Left lung (tissue), 4 donors: ENCODE measurements at regions not wholly inside any gene's neighbourhood (a gene's known extent, or its start where the extent isn't known, plus 50 kb on each side); places are given as distances from the start of the nearest gene placed in this dataset.

Experiments
- ATAC-seq: fragments of 200-7000 bp; cut with Tn5 transposase; one replicate; pipeline ENCODE4 v1.9.1; 2020; ENCODE audit warnings: moderate library complexity
- DNase-seq, 4 donors: peaks; one replicate each; pipeline ENCODE4 v3.0.0-alpha.2; 2013 to 2020
- H3K27ac ChIP-seq, 2 donors: fragments of 200-600 bp; sonication (generic) in 1 of 2; one replicate each; pipeline versions ENCODE4 v1.5.0 to v1.8.0; 2020 to 2021
- H3K27me3 ChIP-seq, 2 donors: fragments of 200-600 bp; sonication (generic) in 1 of 2; one replicate each; pipeline versions ENCODE4 v1.5.0 to v1.8.0; 2020 to 2021
- H3K36me3 ChIP-seq, 2 donors: fragments of 200-600 bp; sonication (generic) in 1 of 2; one replicate each; pipeline versions ENCODE4 v1.5.0 to v1.8.0; 2020 to 2021
- H3K4me1 ChIP-seq, 2 donors: fragments of 200-600 bp; one replicate each; pipeline ENCODE4 v1.8.0; 2021
- H3K4me3 ChIP-seq, 2 donors: fragments of 200-600 bp; sonication (generic) in 1 of 2; one replicate each; pipeline versions ENCODE4 v1.5.0 to v1.8.0; 2020 to 2021; ENCODE audit warnings: mild to moderate bottlenecking in 1 of 2
- H3K9me3 ChIP-seq, 2 donors: fragments of 200-600 bp; sonication (generic) in 1 of 2; one replicate each; pipeline versions ENCODE4 v1.5.0 to v1.8.0; 2020 to 2021
- intact Hi-C, 2 donors: fragments of 100-400 bp; cut with DNase I; formaldehyde crosslinking; loops; one replicate each; pipeline versions ENCODE4 v1.11.2 to v1.14.2; 2022
- TF ChIP-seq, protein P1 (sequence below), 2 donors: fragments of 200-600 bp; sonication (generic) in 1 of 2; IDR thresholded peaks; one replicate each; pipeline versions ENCODE4 v1.5.0 to v1.8.0; 2021; ENCODE audit warnings: antibody characterized with exemption in 2 of 2
- donor health status: DM: no; HTN: yes; CAD: no.
- donor health status: DM: no; HTN: no; CAD: no.

DNA sequence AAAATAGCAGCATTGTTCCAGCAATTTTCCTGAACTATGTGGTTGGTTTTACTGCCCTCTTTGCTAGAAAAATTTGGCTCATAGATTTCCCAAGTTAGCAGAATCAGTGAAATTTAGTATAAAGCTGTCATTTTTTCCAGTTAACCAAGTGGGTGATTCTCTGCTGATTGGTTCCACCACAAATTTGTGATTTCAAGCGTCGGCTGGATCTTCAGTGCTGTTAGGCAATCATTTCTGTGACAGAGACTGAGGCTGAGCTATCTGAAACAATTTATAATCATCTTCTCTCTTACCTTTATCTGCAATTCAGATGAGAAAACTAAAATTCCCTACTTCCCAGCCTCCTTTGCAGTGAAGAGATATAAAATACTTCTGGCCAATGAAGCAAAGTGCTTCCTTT lies 68.6 kb upstream of the OTUD4 start:
- Histone ChIP-seq H3K27ac (no peak overlapping the region), H3K9me3 (no peaks in the 10 kb centered on the region), H3K4me1 (no peaks in the 10 kb centered on the region), H3K4me3 (no peak overlapping the region), H3K27me3 (no peaks in the 10 kb centered on the region), H3K36me3 (no peaks in the 10 kb centered on the region)
- TF ChIP-seq, protein P1, sequence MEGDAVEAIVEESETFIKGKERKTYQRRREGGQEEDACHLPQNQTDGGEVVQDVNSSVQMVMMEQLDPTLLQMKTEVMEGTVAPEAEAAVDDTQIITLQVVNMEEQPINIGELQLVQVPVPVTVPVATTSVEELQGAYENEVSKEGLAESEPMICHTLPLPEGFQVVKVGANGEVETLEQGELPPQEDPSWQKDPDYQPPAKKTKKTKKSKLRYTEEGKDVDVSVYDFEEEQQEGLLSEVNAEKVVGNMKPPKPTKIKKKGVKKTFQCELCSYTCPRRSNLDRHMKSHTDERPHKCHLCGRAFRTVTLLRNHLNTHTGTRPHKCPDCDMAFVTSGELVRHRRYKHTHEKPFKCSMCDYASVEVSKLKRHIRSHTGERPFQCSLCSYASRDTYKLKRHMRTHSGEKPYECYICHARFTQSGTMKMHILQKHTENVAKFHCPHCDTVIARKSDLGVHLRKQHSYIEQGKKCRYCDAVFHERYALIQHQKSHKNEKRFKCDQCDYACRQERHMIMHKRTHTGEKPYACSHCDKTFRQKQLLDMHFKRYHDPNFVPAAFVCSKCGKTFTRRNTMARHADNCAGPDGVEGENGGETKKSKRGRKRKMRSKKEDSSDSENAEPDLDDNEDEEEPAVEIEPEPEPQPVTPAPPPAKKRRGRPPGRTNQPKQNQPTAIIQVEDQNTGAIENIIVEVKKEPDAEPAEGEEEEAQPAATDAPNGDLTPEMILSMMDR (IDR thresholded peaks at IDR 0.05) = no peak
- intact Hi-C loops = no loop called here
- DNase-seq (no peak), ATAC-seq (no peak)

DNA sequence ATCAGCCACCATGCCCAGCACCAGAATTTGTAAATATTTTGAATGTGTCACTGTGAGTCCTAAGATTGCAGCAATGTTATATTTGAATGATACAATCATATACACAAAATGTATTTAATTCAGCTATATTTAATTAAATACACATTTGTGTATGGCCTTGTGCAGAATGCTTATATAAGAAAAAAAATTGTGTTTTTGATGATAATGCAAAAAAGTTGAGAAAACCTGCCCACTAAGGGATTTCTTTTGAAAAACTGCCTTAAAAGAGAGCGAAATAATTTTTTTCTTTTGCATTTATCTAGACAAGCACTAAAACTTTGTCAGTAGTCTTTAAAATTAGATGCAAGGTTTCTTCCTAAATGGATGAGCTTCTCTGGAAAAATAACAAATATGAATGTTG lies 68.1 kb upstream of the OTUD4 start:
- Histone ChIP-seq H3K27me3 (no peaks in the 10 kb centered on the region), H3K36me3 (no peaks in the 10 kb centered on the region), H3K4me1 (no peaks in the 10 kb centered on the region), H3K27ac (no peak overlapping the region), H3K9me3 (no peaks in the 10 kb centered on the region), H3K4me3 (no peak overlapping the region)
- TF ChIP-seq, protein P1 (IDR thresholded peaks at IDR 0.05) = no peak
- ATAC-seq = no peak
- intact Hi-C loops = no loop called here
- no peak for DNase-seq

DNA sequence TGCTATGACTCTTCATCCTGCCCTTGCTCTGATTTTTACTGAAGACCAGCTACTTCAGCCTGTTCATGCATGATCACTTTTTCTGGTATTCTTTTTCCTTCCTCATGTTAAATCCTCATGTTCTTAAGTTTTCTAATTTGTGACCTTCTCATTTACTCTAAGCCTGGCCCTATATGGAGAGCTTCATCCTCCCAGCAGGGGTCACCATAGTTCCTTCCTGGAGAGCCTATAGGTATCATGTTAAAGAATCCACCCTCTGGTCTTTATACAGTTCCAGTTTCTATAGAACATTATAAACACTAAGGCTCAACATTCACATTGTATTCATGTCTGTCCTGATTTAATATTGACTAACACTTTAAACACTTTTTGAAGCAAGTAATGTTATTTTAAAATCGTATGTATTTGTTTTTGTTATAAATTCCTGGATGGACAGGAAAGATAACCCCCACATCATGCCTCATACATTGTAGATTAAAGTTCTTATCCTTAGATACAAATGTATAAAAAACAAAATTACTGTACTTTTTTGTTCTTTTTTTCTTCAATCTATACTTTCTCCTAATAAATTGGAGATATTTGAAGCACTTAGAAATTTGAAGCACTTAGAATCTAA lies 53.8 kb upstream of the OTUD4 start:
- ATAC-seq = peak; percentile 93
- Histone ChIP-seq H3K4me1 (peaks cover 0 to 6% of the 10 kb centered on the region in 2 donors), H3K9me3 (no peaks in the 10 kb centered on the region), H3K27me3 (no peaks in the 10 kb centered on the region), H3K36me3 (no peaks in the 10 kb centered on the region), H3K27ac (no peak overlapping the region), H3K4me3 (no peak overlapping the region)
- intact Hi-C loops = loop anchor here in 1 of 2 donors (5.0 to 10.0 kb wide), 2 partner anchors 328 to 381 kb away; partner anchors contain the start of gene MMAA
- TF ChIP-seq, protein P1 (IDR thresholded peaks at IDR 0.05) = peak; percentile 61 to 63
- DNase-seq = peak in 2 of 4 donors; percentile 43 to 74

DNA sequence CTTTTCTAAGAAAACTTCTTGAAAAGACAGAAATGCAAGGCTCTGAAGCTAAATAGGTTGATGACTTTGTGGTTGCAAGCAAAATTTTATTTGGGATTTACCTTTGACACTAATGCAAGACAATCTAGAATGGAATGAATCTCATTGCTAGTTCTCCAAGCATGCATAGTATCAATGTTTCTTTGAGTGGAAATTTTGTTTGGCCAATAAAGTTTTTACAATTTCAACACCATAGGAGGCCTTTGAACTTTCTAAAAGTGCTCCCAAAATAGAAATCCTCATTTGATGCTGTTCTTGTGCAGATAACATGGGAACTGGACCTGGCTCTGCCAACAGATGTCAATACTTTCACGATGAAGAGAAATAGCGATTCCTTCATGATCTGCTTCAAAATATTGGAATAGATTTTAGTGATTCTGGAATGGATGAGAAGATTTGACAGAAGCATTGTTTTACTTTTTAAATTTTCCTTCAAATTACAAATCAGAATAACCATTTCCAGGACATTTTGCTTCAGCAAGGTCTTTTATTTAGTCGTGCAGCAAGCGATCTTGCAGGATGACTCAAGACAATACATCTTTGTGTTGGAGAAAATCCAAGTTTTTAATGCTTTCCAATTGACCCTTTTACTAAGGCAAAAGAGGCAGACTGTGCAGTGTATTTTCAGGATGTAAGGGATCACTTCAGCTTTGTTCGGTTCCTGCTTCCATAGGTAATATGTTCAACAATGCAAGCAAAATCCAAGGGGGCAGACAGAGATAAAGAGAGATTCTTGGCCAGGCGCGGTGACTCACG lies 51.7 kb upstream of the OTUD4 start:
- no peaks in the 10 kb centered on the region for H3K36me3 ChIP-seq
- H3K4me3 ChIP-seq = no peak overlapping the region
- ATAC-seq (no peak), DNase-seq (no peak)
- intact Hi-C loops = loop anchor here in 1 of 2 donors (5.0 to 10.0 kb wide), 2 partner anchors 330 to 383 kb away; partner anchors contain the start of gene MMAA
- TF ChIP-seq, protein P1 (IDR thresholded peaks at IDR 0.05) = no peak
- H3K27ac ChIP-seq = no peak overlapping the region
- no peaks in the 10 kb centered on the region for H3K9me3 ChIP-seq
- peaks cover 0 to 6% of the 10 kb centered on the region in 2 donors for H3K4me1 ChIP-seq
- H3K27me3 ChIP-seq = no peaks in the 10 kb centered on the region

DNA sequence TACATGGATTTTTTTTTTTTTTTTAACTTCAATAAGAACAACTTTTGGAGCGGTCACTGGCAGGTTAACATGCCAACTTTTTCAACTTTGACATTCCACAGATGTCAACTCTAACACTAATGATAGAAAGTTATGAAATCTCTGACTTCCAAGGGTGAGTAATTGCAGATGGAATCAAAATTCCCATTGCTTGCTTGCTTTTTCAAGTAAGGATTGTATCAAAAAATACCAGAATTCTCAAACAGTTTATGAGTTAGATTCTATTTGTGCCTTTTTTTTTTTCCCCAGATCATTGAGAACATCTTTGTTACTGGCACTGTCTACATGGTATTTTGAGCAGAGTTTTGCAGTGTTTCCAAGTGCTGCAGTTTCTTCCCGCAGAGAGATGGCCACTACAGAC lies 50.3 kb upstream of the OTUD4 start:
- Histone ChIP-seq H3K36me3 (no peaks in the 10 kb centered on the region), H3K27ac (no peak overlapping the region), H3K4me1 (peaks cover 0 to 6% of the 10 kb centered on the region in 2 donors), H3K27me3 (no peaks in the 10 kb centered on the region), H3K4me3 (no peak overlapping the region), H3K9me3 (no peaks in the 10 kb centered on the region)
- ATAC-seq = no peak
- DNase-seq = peak in 1 of 4 donors; percentile 16
- intact Hi-C loops = loop anchor here in 1 of 2 donors (5.0 to 10.0 kb wide), 2 partner anchors 332 to 384 kb away; partner anchors contain the start of gene MMAA
- TF ChIP-seq, protein P1 (IDR thresholded peaks at IDR 0.05) = no peak
